ENCODE measurements at regions not wholly inside any gene's neighbourhood (a gene's known extent, or its start where the extent isn't known, plus 50 kb on each side); places are given as distances from the start of the nearest gene placed in this dataset.
A peak's percentile ranks its signal among the peaks of the same experiment; 100 is the strongest.

GRCh38 chr15:46120713-46121112 lies 485.9 kb downstream of the SQOR start:
- DNase-seq: no peak

GRCh38 chr15:46121441-46121840 lies 486.6 kb downstream of the SQOR start:
- no peak for DNase-seq

DNA sequence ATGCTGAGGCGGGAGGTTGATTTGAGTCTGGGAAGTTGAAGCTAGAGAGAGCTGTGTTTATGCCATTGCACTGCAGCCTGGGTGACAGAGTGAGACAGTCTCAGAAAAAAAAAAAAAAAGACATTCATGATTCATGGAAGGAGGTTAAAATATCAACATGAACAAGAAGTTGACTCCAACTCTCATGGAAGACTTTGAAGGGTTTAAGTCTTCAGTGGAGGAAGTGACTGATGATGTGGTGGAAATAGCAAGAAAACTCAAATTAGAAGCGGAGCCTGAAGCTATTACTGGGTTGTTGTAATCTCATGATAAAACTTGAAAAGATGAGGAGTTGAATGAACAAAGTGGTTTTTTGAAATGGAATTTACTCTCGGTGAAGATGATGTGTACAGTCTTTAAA lies 491.8 kb downstream of the SQOR start:
- DNase-seq: peak; percentile 23

DNA sequence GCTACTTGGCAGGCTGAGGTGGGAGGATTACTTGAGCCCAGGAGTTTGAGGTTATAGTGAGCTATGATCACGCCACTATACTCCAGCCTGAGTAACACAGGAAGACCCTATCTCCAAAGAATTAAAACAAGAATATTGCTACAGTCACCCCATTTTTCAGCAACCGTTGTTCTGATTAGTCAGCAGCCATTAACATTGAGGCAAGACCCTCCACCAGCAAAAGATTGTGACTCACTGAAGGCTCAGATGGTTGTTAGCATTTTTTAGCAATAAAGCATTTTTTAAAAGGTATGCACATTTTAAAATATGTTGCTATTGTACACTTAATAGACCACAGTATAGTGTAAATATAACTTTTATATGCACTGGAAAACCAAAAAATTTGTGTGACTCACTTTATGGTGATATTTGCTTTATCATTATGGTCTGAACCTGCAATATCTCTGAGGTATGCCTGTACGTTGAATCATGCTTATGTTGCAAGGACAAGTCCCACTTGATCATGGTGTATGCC lies 492.6 kb downstream of the SQOR start:
- DNase-seq: peak; percentile 84

- DNase-seq: peak; percentile 56
These were observed 494.3 kb downstream of the SQOR start for GRCh38 chr15:46129145-46129544.

GRCh38 chr15:46131876-46132275 lies 497.0 kb downstream of the SQOR start:
- no peak for DNase-seq

DNA sequence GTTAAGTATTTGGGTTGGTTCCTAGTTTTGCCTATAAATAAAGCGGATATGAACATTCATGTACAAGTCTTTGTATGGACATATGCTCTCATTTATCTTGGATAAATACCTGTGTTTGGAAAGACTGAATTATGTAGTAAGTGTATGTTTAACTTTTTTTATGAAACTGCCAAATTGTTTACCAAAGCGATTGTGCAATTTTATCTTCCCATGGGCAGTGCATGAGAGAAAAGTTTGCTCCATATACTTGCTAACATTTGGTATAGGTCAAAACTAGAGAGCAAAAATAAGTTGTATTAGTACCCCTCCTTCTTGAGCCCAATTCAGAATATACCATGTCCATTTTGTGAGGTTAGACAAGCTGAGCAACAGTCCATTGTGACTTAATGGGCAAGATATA lies 502.6 kb downstream of the SQOR start:
- DNase-seq: no peak

DNA sequence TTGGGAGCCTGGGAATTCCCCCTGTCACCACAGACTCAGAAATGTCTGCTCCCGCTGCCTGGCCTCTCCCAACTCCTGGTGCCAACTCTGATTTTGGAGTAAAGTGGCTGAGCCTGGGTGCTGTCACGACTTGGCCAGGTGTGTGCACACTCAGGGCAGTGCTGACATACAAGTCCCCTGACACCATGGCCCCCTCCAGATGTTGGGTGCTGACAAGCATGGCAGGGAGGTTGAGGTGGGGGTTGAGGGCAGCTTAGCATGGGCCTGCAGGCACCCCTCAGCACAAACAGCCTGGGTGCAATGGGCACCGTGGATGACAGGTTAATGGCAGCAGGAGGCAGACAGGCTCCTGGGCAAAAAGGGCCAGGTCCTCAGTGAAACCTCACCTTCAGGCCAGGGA lies 511.2 kb downstream of the SQOR start:
- DNase-seq: no peak

DNA sequence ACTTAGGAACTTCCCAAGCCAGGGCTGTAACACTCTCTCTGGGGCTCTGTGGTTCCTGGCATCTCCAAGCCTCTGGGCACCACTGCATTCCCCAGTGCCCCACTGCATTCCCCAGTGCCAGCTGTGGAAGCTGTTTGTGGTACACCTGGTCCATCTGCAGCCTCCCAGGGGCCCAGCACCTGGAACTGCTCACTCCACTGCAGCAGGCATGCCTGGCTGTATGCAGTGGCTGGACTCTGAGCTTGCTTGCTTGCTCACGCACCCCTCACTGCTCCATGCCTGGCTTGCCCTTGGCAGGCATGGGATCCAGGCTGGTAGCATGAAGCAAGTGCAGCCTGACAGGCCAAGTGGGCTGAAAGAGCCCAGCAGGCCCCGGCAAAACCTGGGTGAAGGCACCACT lies 512.1 kb downstream of the SQOR start:
- DNase-seq: no peak

DNA sequence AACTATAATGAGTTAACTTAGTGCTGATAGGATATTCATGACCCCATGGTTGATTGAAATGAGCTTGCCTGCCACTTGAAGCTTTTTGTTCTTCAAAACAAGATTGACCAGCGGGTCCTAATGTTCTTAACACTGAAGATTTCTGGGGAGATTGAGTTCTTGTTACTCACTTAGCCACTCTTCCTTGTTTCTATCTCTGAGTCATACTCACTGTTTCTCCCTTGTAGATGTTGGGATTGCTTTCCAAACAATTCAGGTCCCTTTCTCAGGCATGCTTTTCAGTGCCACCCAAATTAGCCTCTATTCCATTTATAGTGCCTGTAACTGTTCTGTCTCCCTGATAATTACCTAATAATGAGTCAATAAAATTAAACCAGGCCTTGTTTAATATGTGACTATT lies 517.0 kb downstream of the SQOR start:
- DNase-seq: no peak

DNA sequence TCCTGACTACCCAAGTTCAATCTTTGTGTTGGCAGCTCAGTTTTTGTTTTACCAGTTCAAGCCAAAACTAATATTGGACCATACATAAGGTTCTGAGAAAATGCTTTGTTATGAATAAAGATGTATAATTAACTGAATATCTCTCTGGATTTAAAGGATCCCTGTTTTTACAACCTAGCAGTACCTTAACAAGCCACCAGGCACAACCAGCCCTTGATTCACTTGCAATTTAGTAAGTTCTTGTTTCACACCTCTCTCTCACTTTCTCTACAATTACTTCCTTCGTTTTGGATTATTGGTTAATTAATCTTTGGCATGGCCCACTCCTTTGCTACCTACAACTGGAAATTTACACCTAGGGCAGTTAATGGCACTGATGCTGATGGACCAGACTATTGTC lies 531.9 kb downstream of the SQOR start:
- DNase-seq: no peak

DNA sequence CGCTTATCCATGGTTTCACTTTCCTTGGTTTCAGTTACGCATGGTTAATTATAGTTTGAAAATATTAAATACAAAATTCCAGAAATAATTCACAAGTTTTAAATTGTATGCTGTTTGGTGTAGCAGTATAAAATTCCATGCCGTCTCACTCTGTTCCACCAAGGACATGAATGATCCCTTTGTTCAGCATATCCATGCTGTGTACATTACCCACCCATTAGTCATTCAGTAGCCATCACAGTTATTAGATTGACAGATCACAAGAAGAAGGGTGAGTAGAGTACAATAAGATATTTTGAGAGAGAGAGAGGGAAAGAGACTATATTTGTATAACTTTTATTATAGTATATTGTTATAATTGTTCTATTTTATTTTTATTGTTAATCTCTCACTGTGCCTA lies 535.5 kb downstream of the SQOR start:
- DNase-seq: no peak

DNA sequence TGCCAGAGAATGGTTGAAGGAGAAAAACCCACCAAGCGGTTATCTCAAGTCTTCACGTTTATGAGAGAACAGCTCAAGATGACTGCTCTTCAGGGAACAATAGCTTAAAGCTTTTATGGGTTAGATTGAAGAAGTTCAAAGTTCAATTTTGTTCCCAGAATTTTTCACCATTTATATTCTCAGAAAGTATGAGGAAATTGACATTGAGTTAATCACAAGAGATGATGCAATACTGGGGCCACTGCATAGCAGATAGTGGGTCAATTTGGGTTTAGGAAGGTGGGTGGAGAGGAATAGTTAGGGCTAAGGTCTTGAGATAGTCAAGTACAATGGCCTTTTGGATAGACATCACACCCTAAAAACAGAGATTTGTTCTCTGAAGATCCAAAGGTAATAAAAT lies 539.3 kb downstream of the SQOR start:
- DNase-seq: no peak

GRCh38 chr15:46177219-46177618 lies 542.4 kb downstream of the SQOR start:
- no peak for DNase-seq

DNA sequence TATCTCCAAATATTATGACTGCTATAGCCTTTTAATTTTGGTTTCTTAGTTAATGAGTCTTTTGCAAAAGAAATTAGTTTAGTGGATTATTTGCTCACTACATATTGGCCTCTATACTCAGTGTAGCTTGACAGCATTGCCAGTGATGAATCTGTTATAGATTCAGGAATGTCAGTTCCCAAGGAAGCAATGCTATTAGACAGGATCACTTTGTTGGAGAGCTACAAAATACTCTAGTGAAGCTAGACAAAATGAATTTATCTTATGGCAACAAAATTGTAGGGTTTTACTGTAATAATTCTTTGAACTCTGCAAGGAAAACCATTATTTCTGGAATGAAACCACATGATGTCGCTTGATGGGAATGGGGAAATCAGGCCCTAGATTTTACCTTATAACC lies 543.3 kb downstream of the SQOR start:
- no peak for DNase-seq

DNA sequence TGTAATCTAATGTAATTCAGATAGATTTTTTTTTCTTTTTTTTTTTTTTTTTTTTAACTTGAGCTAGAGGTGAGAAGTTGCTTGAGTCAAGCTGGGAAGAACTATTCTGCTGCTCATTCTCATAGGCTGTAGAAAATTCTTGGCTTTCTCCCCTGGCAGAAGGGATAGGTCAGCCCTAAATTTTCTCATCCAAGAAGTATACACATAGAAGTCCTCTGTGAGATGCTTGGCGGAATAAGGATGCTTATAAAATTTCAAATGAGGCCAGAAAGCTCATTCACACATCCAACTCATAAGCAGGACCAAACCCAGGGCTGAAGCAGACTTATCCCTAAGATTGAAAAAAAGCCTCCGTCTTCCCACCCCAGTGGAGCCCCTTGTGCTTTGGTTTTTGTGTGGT lies 572.5 kb downstream of the SQOR start:
- DNase-seq: no peak

DNA sequence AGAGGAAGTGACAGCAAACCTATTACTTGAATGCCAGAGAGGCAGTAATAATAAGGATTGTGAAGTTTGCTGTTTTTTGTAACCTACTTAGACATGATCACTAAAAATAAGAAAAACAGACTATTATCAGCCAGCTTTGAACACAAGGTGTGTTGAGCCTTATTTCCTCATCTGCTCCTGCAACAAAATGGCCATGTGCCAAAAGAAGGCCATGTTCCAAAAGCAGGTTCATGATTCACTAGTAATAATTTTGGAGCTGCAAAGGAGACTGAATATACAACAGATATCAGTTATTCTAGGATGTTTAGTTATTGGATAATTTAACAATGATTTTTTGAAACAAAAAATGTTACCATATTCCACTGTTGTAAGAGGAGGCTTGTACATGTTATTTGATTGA lies 578.7 kb downstream of the SQOR start:
- DNase-seq: no peak

GRCh38 chr15:46222826-46223225 lies 588.0 kb downstream of the SQOR start:
- DNase-seq: no peak

GRCh38 chr15:46229263-46229662 lies 594.4 kb downstream of the SQOR start:
- no peak for DNase-seq

- no peak for DNase-seq
These were observed 597.0 kb downstream of the SQOR start for GRCh38 chr15:46231786-46232185.

GRCh38 chr15:46232471-46232870 lies 597.6 kb downstream of the SQOR start:
- DNase-seq: no peak

DNA sequence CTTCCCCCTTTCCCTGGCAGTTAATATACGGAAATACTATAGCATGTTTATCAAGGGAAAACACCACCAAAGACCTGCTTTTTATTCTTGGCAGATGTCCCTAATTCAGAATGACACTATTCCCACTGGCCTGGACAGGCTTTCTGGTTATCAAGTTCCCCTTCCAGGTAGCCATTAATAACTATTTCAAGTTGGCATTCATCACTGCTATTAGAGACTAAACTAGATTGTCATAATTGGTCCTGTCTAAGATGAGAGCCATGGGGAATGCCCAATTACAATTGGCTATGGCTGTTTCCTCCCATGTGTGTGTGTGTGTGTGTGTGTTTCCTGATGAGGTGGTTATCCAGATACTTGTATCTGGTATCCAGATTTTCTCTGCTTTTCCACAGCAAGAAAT lies 608.1 kb downstream of the SQOR start:
- no peak for DNase-seq

DNA sequence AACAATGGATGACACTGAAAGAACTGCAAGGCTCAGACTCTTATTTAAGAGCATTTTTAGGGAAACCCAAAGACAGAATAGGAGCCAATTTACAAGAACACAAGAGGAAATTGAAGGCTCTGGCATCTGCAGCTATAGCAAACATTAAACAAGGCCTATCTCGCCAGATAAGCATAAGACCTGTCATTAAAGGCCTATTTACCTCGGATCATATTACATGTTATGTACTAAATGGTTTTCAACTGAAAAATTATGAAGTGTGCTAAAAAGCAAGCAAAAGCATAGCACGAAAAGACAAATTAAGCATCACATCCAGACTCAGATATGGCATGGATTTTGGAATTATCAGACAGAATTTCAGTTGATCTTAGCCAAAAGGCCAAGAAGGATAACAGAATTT lies 617.1 kb downstream of the SQOR start:
- no peak for DNase-seq

DNA sequence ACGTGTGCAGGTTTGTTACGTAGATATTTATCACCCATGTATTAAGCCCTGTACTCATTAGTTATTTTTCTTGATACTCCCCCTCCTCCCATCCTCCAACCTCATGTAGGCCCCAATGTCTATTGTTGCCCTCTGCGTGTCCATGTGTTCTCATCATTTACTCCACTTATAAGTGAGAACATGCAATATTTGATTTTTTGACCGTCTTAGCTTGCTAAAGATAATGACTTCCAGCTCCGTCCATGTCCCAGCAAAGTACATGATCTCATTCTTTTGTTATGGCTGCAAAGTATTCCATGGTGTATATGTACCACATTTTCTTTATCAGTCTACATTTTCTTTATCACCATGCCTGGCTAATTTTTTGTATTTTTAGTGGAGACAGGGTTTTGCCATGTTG lies 623.2 kb downstream of the SQOR start:
- DNase-seq: no peak

DNA sequence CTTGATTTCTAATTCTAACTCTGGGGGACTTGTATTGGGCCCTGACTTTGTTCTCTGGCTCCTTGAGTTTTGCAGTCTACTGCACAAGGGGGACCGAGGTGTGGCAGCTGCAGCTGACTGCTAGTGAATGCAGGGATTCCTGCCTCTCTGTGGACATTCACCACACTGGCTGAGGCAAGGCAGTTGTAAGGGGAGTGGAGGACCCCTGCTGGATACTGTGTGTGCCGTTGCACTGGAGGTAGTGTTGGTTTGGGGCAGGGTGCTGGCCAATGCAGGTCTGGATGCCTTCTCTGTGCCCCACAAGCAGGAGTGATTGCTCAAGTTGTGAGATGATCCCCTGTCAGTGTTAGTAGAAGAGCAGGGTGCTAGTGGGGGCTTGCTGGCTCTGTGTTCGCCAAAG lies 626.1 kb downstream of the SQOR start:
- DNase-seq: no peak

Data from fibroblast of skin of abdomen (primary cell).